H9 (cell line): ENCODE measurements at regions not wholly inside any gene's neighbourhood (a gene's known extent, or its start where the extent isn't known, plus 50 kb on each side); places are given as distances from the start of the nearest gene placed in this dataset.

Experiments used
- DNase-seq: peaks from one replicate; pipeline ENCODE4 v3.0.0-alpha.2; 2017
- H2AFZ ChIP-seq: one replicate; pipeline ENCODE4 v1.6.1; 2013; ENCODE audit warnings: mild to moderate bottlenecking, low read length, control low read depth, moderate library complexity
- H2AK5ac ChIP-seq: 2 replicates; pipeline ENCODE4 v1.6.1; 2013; ENCODE audit warnings: low read length, control low read depth, mixed read lengths; ENCODE audit not compliant: insufficient read length
- H2BK120ac ChIP-seq: one replicate; pipeline ENCODE4 v1.6.1; 2013; ENCODE audit warnings: low read depth, mild to moderate bottlenecking, low read length, control low read depth, inconsistent platforms; ENCODE audit not compliant: poor library complexity, severe bottlenecking
- H2BK12ac ChIP-seq: 2 replicates; pipeline ENCODE4 v1.6.1; 2013; ENCODE audit warnings: low read length, control low read depth, mixed read lengths, low read depth; ENCODE audit not compliant: insufficient read length
- H2BK15ac ChIP-seq: 2 replicates; pipeline ENCODE4 v1.6.1; 2013; ENCODE audit warnings: low read depth, low read length, control low read depth
- H2BK20ac ChIP-seq: one replicate; pipeline ENCODE4 v1.6.1; 2013; ENCODE audit warnings: low read depth, mild to moderate bottlenecking, low read length, control low read depth, inconsistent platforms; ENCODE audit not compliant: poor library complexity, severe bottlenecking
- H2BK5ac ChIP-seq: 2 replicates; pipeline ENCODE4 v1.6.1; 2013; ENCODE audit warnings: low read length, control low read depth, mixed read lengths; ENCODE audit not compliant: insufficient read length
- H3K14ac ChIP-seq: 2 replicates; pipeline ENCODE4 v1.6.1; 2013; ENCODE audit warnings: low read length, control low read depth; ENCODE audit not compliant: insufficient read depth
- H3K18ac ChIP-seq: 2 replicates; pipeline ENCODE4 v1.6.1; 2013; ENCODE audit warnings: low read depth, mild to moderate bottlenecking, mixed read lengths, low read length, control low read depth; ENCODE audit not compliant: insufficient read length
- H3K23ac ChIP-seq: 2 replicates; pipeline ENCODE4 v1.6.1; 2013; ENCODE audit warnings: low read length, control low read depth, mixed read lengths, low read depth; ENCODE audit not compliant: insufficient read length
- H3K23me2 ChIP-seq: 2 replicates; pipeline ENCODE4 v1.6.1; 2013; ENCODE audit warnings: low read depth, mild to moderate bottlenecking, mixed read lengths, low read length, control low read depth; ENCODE audit not compliant: insufficient read length, poor library complexity, severe bottlenecking
- H3K27ac ChIP-seq: 2 replicates; pipeline ENCODE4 v1.5.1; 2013; ENCODE audit warnings: low read length, control low read depth, mixed read lengths, low read depth; ENCODE audit not compliant: insufficient read length
- H3K27me3 ChIP-seq: 2 replicates; pipeline ENCODE4 v1.6.1; 2013; ENCODE audit warnings: low read length, control low read depth, inconsistent platforms; ENCODE audit not compliant: insufficient read depth
- H3K4ac ChIP-seq: 2 replicates; pipeline ENCODE4 v1.6.1; 2013; ENCODE audit warnings: low read depth, mild to moderate bottlenecking, control low read depth, inconsistent platforms, low read length, moderate library complexity
- H3K4me1 ChIP-seq: 2 replicates; pipeline ENCODE4 v1.6.1; 2013; ENCODE audit warnings: low read length, control low read depth, inconsistent platforms; ENCODE audit not compliant: insufficient read depth
- H3K4me2 ChIP-seq: 2 replicates; pipeline ENCODE4 v1.6.1; 2013; ENCODE audit warnings: low read length, control low read depth, mixed read lengths; ENCODE audit not compliant: insufficient read length, insufficient read depth
- H3K56ac ChIP-seq: 2 replicates; pipeline ENCODE4 v1.6.1; 2013; ENCODE audit warnings: low read depth, mild to moderate bottlenecking, mixed read lengths, low read length, control low read depth; ENCODE audit not compliant: insufficient read length
- H3K79me1 ChIP-seq: 2 replicates; pipeline ENCODE4 v1.6.1; 2013; ENCODE audit warnings: low read depth, mild to moderate bottlenecking, moderate library complexity, low read length, control low read depth, inconsistent platforms; ENCODE audit not compliant: insufficient read depth, poor library complexity, severe bottlenecking
- H3K79me2 ChIP-seq: 2 replicates; pipeline ENCODE4 v1.6.1; 2013; ENCODE audit warnings: low read length, control low read depth, inconsistent platforms; ENCODE audit not compliant: insufficient read depth
- H3K9ac ChIP-seq: 2 replicates; pipeline ENCODE4 v1.6.1; 2013; ENCODE audit warnings: low read length, control low read depth, mixed read lengths; ENCODE audit not compliant: insufficient read length; ENCODE audit errors: extremely low read depth
- H3K9me3 ChIP-seq: one replicate; pipeline ENCODE4 v1.6.1; 2013; ENCODE audit warnings: low read depth, low read length, inconsistent platforms; ENCODE audit not compliant: control insufficient read depth
- H3T11ph ChIP-seq: one replicate; pipeline ENCODE4 v1.6.1; 2013; ENCODE audit warnings: mild to moderate bottlenecking, low read length, control low read depth, inconsistent platforms
- H4K20me1 ChIP-seq: one replicate; pipeline ENCODE4 v1.6.1; 2013; ENCODE audit not compliant: control insufficient read depth, insufficient read length, insufficient read depth
- H4K5ac ChIP-seq: 2 replicates; pipeline ENCODE4 v1.6.1; 2013; ENCODE audit warnings: low read depth, mild to moderate bottlenecking, mixed read lengths, low read length, control low read depth; ENCODE audit not compliant: insufficient read length
- H4K8ac ChIP-seq: replicated peaks from 2 replicates; pipeline ENCODE4 v1.6.1; 2013; ENCODE audit warnings: low read length, control low read depth, mixed read lengths, low read depth; ENCODE audit not compliant: insufficient read length
- H4K91ac ChIP-seq: 2 replicates; pipeline ENCODE4 v1.6.1; 2013; ENCODE audit warnings: low read depth, mild to moderate bottlenecking, moderate library complexity, mixed read lengths, low read length, control low read depth; ENCODE audit not compliant: insufficient read length
- H3K27ac Mint-ChIP-seq, 3 experiments: 2 replicates in 2 of 3; 3 replicates in 1 of 3; pipeline ENCODE4 v1.8.0; 2020 to 2021; ENCODE audit warnings: mixed read lengths in 3 of 3, mild to moderate bottlenecking in 1 of 3, moderate library complexity in 1 of 3
- H3K27me3 Mint-ChIP-seq: 2 replicates; pipeline ENCODE4 v1.8.0; 2021; ENCODE audit warnings: low read depth, mild to moderate bottlenecking, moderate library complexity, mixed read lengths
- H3K36me3 Mint-ChIP-seq, 3 experiments: 2 replicates in 2 of 3; 3 replicates in 1 of 3; pipeline ENCODE4 v1.8.0; 2020 to 2021; ENCODE audit warnings: low read depth in 3 of 3, mixed read lengths in 3 of 3; ENCODE audit not compliant: insufficient read depth in 1 of 3
- H3K4me1 Mint-ChIP-seq, 2 experiments: 2 replicates each; pipeline ENCODE4 v1.8.0; 2020; ENCODE audit warnings: mixed read lengths in 2 of 2
- H3K4me3 Mint-ChIP-seq, 2 experiments: 2 replicates in 1 of 2; 3 replicates in 1 of 2; pipeline ENCODE4 v1.8.0; 2020 to 2021; ENCODE audit warnings: mild to moderate bottlenecking in 2 of 2, mixed read lengths in 2 of 2, moderate library complexity in 1 of 2
- H3K9me3 Mint-ChIP-seq, 2 experiments: 2 replicates in 1 of 2; 3 replicates in 1 of 2; pipeline ENCODE4 v1.8.0; 2020; ENCODE audit warnings: mild to moderate bottlenecking in 2 of 2, mixed read lengths in 2 of 2, moderate library complexity in 1 of 2
- WGBS: extraction: QIAGEN DNeasy Blood & Tissue Kit; methylation state at CpG from one replicate; pipeline ENCODE4 v1.1.7; 2013; ENCODE audit warnings: missing lambda C conversion rate, low lambda C conversion rate, mixed read lengths; ENCODE audit not compliant: insufficient read length; ENCODE audit errors: extremely low coverage; 5-methylcytosine and 5-hydroxymethylcytosine counted together
- TF ChIP-seq, protein P1 (sequence below): fragments of 200-600 bp; sonication (generic); conservative IDR thresholded peaks from 3 replicates; pipeline ENCODE4 v1.8.0; 2021; ENCODE audit warnings: antibody characterized with exemption, mild to moderate bottlenecking

DNA sequence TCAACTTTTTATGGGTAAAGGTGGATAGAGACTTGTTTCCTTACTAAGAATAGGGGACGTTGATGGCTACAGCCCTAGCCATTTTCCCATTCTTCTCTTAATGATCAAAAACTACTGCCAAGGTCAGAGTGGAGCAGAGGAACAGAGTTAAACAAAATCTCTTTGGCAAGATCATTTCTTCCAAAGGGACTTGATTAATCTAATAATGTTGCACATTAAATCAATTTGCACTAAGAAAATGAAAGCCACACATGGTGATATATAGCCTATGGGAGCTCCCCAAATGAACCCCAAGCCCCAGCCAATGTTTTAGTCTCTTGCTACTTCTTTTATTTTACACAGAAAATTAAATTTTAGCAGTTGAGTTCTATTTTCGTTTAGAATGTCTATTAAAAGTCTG, 954.5 kb upstream of the SOX9 start:
- H2BK5ac ChIP-seq = no peak overlapping the region
- WGBS = no CpG with 5 or more reads among the region's 2 CpGs
- H4K5ac ChIP-seq = no peak overlapping the region
- H3T11ph ChIP-seq = no peak overlapping the region
- no peak overlapping the region for H2BK12ac ChIP-seq
- H3K4me2 ChIP-seq = no peak overlapping the region
- no peak overlapping the region for H3K27ac ChIP-seq
- TF ChIP-seq, protein P1, sequence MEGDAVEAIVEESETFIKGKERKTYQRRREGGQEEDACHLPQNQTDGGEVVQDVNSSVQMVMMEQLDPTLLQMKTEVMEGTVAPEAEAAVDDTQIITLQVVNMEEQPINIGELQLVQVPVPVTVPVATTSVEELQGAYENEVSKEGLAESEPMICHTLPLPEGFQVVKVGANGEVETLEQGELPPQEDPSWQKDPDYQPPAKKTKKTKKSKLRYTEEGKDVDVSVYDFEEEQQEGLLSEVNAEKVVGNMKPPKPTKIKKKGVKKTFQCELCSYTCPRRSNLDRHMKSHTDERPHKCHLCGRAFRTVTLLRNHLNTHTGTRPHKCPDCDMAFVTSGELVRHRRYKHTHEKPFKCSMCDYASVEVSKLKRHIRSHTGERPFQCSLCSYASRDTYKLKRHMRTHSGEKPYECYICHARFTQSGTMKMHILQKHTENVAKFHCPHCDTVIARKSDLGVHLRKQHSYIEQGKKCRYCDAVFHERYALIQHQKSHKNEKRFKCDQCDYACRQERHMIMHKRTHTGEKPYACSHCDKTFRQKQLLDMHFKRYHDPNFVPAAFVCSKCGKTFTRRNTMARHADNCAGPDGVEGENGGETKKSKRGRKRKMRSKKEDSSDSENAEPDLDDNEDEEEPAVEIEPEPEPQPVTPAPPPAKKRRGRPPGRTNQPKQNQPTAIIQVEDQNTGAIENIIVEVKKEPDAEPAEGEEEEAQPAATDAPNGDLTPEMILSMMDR = no peak
- DNase-seq = no peak
- H3K9ac ChIP-seq = no peak overlapping the region
- H2AK5ac ChIP-seq = no peak overlapping the region
- H3K14ac ChIP-seq = no peak overlapping the region
- H4K20me1 ChIP-seq = no peaks in the 10 kb centered on the region
- H2BK120ac ChIP-seq = no peak overlapping the region
- no peak overlapping the region for H3K27ac Mint-ChIP-seq
- no peak overlapping the region for H4K91ac ChIP-seq
- H3K9me3 ChIP-seq = no peaks in the 10 kb centered on the region
- H3K27me3 ChIP-seq = no peaks in the 10 kb centered on the region
- H2AFZ ChIP-seq = no peak overlapping the region
- H3K23me2 ChIP-seq = no peaks in the 10 kb centered on the region
- no peaks in the 10 kb centered on the region for H3K4me1 Mint-ChIP-seq
- H3K4me1 ChIP-seq = no peaks in the 10 kb centered on the region
- H3K4ac ChIP-seq = no peak overlapping the region
- H3K18ac ChIP-seq = no peak overlapping the region
- no peak overlapping the region for H3K23ac ChIP-seq
- H3K4me3 Mint-ChIP-seq = no peak overlapping the region
- H2BK15ac ChIP-seq = no peak overlapping the region
- no peaks in the 10 kb centered on the region; a peak in 1 of 7 replicates for H3K36me3 Mint-ChIP-seq
- no peak overlapping the region for H4K8ac ChIP-seq
- H2BK20ac ChIP-seq = no peak overlapping the region
- H3K79me1 ChIP-seq = no peaks in the 10 kb centered on the region
- no peaks in the 10 kb centered on the region for H3K9me3 Mint-ChIP-seq
- H3K56ac ChIP-seq = no peak overlapping the region
- no peaks in the 10 kb centered on the region for H3K27me3 Mint-ChIP-seq
- no peaks in the 10 kb centered on the region for H3K79me2 ChIP-seq
